Gastroesophageal sphincter (tissue), 3 donors: ENCODE measurements at regions not wholly inside any gene's neighbourhood (a gene's known extent, or its start where the extent isn't known, plus 50 kb on each side); places are given as distances from the start of the nearest gene placed in this dataset.

Source experiments
- POLR2AphosphoS5 ChIP-seq: sonication (generic); formaldehyde crosslinking; IDR thresholded peaks from one replicate; pipeline ENCODE4 v1.6.1; 2017; ENCODE audit warnings: antibody characterized with exemption
- TF ChIP-seq, protein P1 (sequence below), 4 experiments: fragments of 200-600 bp in 2 of 4; fragments of 450-650 bp in 2 of 4; sonication (generic) in 1 of 4; IDR thresholded peaks; one replicate each; pipeline ENCODE4 v1.5.1; 2017 to 2019; ENCODE audit warnings: antibody characterized with exemption in 4 of 4, mild to moderate bottlenecking in 2 of 4, moderate library complexity in 2 of 4

DNA sequence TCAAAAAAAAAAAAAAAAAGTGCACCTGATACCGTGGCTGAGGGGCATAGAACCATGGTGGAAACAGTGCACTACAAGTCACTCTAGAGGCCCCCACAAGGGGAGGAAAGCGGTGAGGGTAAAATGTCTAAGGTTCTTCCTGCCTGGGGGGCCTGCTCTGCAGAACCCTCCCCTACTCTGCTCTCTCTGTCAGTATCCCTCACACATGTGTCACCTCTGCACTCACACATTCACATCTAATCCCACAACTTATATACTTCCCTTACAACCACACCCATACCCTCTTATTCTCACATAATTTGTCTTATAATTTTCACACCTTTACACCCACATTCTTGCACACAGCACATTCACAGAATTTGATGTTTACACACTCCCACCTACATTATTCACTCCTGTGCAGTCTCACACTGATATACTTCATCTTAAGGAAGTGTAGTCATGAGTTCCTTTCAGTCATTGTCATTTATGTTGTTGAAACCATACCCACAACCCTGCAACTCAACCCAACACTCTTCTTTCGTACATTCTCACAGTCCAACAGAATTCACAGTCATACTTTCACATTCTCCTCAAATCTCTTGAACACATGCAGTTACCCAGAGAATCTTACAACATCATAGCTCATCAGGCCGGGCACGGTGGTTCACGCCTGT lies 68.0 kb upstream of the PAX2 start:
- no peak for TF ChIP-seq POLR2AphosphoS5
- TF ChIP-seq, protein P1, sequence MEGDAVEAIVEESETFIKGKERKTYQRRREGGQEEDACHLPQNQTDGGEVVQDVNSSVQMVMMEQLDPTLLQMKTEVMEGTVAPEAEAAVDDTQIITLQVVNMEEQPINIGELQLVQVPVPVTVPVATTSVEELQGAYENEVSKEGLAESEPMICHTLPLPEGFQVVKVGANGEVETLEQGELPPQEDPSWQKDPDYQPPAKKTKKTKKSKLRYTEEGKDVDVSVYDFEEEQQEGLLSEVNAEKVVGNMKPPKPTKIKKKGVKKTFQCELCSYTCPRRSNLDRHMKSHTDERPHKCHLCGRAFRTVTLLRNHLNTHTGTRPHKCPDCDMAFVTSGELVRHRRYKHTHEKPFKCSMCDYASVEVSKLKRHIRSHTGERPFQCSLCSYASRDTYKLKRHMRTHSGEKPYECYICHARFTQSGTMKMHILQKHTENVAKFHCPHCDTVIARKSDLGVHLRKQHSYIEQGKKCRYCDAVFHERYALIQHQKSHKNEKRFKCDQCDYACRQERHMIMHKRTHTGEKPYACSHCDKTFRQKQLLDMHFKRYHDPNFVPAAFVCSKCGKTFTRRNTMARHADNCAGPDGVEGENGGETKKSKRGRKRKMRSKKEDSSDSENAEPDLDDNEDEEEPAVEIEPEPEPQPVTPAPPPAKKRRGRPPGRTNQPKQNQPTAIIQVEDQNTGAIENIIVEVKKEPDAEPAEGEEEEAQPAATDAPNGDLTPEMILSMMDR (IDR thresholded peaks at IDR 0.05) = no peak
